ENCODE measurements at regions not wholly inside any gene's neighbourhood (a gene's known extent, or its start where the extent isn't known, plus 50 kb on each side); places are given as distances from the start of the nearest gene placed in this dataset.

GRCh38 chr13:59542303-59542702 is 621.4 kb downstream of the DIAPH3 start:
- TF ChIP-seq EP300 (IDR thresholded peaks at IDR 0.05) (no peak), CTCF (IDR thresholded peaks at IDR 0.05) (no peak), POLR2A (IDR thresholded peaks at IDR 0.05) (no peak)

Measured in tibial nerve (tissue), 4 donors.